DND-41 (cell line): ENCODE measurements at regions not wholly inside any gene's neighbourhood (a gene's known extent, or its start where the extent isn't known, plus 50 kb on each side); places are given as distances from the start of the nearest gene placed in this dataset.

ENCODE experiments used
- ATAC-seq: fragments of 200-7000 bp; cut with Tn5 transposase; 3 replicates; pipeline ENCODE4 v1.9.1; 2021; ENCODE audit warnings: low read depth; ENCODE audit not compliant: insufficient read depth
- DNase-seq: peaks from one replicate; pipeline ENCODE4 v3.0.0-alpha.2; 2020
- H2AFZ ChIP-seq: 2 replicates; pipeline ENCODE4 v1.6.0; 2012; ENCODE audit warnings: low read depth, low read length
- H3K27ac ChIP-seq: 2 replicates; pipeline ENCODE4 v1.5.1; 2012; ENCODE audit warnings: low read length, inconsistent platforms
- H3K27me3 ChIP-seq: fragments of 200-600 bp; sonication (generic); 2 replicates; pipeline ENCODE4 v1.6.0; 2012; ENCODE audit warnings: low read length, mild to moderate bottlenecking, inconsistent platforms; ENCODE audit not compliant: insufficient read depth, poor library complexity
- H3K36me3 ChIP-seq: 2 replicates; pipeline ENCODE4 v1.5.1; 2012; ENCODE audit warnings: low read length, inconsistent platforms; ENCODE audit not compliant: insufficient read depth
- H3K4me1 ChIP-seq: 2 replicates; pipeline ENCODE4 v1.5.1; 2012; ENCODE audit warnings: mild to moderate bottlenecking, low read length; ENCODE audit not compliant: insufficient read depth
- H3K4me2 ChIP-seq: 2 replicates; pipeline ENCODE4 v1.6.0; 2012; ENCODE audit warnings: mild to moderate bottlenecking, moderate library complexity, low read length, inconsistent platforms; ENCODE audit not compliant: insufficient read depth
- H3K4me3 ChIP-seq, 2 experiments: fragments of 200-600 bp in 1 of 2; shearing (Covaris generic) in 1 of 2; 2 replicates each; pipeline ENCODE4 v1.5.1; 2012 to 2016; ENCODE audit warnings: inconsistent platforms in 2 of 2, low read length in 2 of 2, mild to moderate bottlenecking in 2 of 2, low read depth in 1 of 2, moderate library complexity in 1 of 2
- H3K79me2 ChIP-seq: 2 replicates; pipeline ENCODE4 v1.6.0; 2012; ENCODE audit warnings: low read length, inconsistent platforms; ENCODE audit not compliant: insufficient read depth
- H3K9ac ChIP-seq: 2 replicates; pipeline ENCODE4 v1.6.0; 2012; ENCODE audit warnings: low read depth, mild to moderate bottlenecking, inconsistent platforms, low read length, moderate library complexity
- H3K9me3 ChIP-seq: 2 replicates; pipeline ENCODE4 v1.5.1; 2012; ENCODE audit warnings: low read length, moderate library complexity, mild to moderate bottlenecking, inconsistent platforms; ENCODE audit not compliant: insufficient read depth, severe bottlenecking
- H4K20me1 ChIP-seq: 2 replicates; pipeline ENCODE4 v1.6.0; 2012; ENCODE audit warnings: low read length; ENCODE audit not compliant: insufficient read depth
- EZH2 ChIP-seq: IDR thresholded peaks from 3 replicates; pipeline ENCODE4 v1.6.1; 2012; ENCODE audit warnings: borderline replicate concordance, low read depth, mild to moderate bottlenecking, moderate library complexity, low read length, inconsistent platforms; ENCODE audit not compliant: severe bottlenecking
- TF ChIP-seq, protein P1 (sequence below): IDR thresholded peaks from 2 replicates; pipeline ENCODE4 v1.5.1; 2012; ENCODE audit warnings: borderline replicate concordance, low read length, moderate library complexity, mild to moderate bottlenecking; ENCODE audit not compliant: poor library complexity, severe bottlenecking; ENCODE audit errors: extremely low read depth

DNA sequence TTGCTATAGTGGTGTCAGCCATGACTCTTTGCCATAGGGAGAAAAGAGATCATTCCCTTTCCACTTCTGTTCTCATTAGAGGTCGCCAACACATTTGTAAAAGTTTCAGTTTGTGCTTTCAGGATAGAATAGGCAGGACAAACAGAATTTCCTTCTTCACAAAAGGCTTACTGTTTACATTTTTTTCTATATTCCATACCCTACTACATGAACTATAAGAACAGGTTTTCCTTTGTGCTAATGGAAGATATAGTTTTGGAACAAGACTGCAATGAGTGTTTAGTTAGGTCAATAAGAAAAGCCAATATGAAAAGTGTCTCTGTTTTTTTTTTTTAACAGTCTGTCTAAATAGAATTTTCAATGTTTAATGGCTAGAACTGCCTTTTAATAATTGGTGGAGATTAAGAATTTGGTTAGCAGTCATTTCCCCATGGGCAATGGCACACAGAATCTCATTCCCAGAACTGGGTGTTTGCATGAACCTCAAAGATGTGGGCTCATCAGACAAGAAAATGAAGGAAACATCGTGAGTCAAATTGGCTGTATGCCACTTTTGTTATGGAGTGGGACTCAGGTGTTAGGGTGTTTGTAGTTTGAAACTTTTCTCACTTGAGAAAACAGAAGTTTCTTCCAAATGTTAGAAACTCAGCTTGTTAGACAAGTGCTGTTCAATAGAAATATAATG lies 75.2 kb upstream of the PRLR start:
- H3K79me2 ChIP-seq = no peaks in the 10 kb centered on the region
- TF ChIP-seq, protein P1, sequence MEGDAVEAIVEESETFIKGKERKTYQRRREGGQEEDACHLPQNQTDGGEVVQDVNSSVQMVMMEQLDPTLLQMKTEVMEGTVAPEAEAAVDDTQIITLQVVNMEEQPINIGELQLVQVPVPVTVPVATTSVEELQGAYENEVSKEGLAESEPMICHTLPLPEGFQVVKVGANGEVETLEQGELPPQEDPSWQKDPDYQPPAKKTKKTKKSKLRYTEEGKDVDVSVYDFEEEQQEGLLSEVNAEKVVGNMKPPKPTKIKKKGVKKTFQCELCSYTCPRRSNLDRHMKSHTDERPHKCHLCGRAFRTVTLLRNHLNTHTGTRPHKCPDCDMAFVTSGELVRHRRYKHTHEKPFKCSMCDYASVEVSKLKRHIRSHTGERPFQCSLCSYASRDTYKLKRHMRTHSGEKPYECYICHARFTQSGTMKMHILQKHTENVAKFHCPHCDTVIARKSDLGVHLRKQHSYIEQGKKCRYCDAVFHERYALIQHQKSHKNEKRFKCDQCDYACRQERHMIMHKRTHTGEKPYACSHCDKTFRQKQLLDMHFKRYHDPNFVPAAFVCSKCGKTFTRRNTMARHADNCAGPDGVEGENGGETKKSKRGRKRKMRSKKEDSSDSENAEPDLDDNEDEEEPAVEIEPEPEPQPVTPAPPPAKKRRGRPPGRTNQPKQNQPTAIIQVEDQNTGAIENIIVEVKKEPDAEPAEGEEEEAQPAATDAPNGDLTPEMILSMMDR = no peak
- TF ChIP-seq EZH2 = no peak

DNA sequence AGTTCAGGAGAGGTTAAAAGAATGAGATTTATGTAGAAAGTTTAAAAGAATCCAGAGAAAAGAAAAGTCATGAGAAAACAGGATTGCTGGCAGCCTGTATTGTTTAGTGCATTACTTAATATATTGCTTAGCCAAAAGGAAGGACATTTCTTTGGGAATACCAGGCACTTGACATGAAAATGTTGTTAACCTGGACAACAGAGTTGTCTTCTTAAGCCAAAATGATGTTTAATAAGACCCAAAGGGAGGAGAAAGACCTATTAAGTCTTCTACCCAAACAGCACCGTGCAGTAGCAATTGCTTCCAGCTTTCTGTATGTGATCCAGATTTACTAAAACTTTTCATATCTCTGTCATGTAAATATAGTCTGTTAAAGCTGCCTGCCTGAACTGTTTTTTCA lies 74.0 kb upstream of the PRLR start:
- ATAC-seq (no peak), DNase-seq (no peak)
- H3K36me3 ChIP-seq = no peaks in the 10 kb centered on the region
- no peaks in the 10 kb centered on the region for H4K20me1 ChIP-seq
- H3K9ac ChIP-seq = no peak overlapping the region
- no peaks in the 10 kb centered on the region for H3K79me2 ChIP-seq
- no peak overlapping the region for H3K27ac ChIP-seq
- no peak overlapping the region for H3K4me3 ChIP-seq
- no peaks in the 10 kb centered on the region for H3K4me1 ChIP-seq
- TF ChIP-seq, protein P1 = no peak
- no peak for TF ChIP-seq EZH2
- H3K4me2 ChIP-seq = no peak overlapping the region
- no peak overlapping the region for H2AFZ ChIP-seq
- H3K27me3 ChIP-seq = no peaks in the 10 kb centered on the region
- no peaks in the 10 kb centered on the region for H3K9me3 ChIP-seq

More for the DNA sequence above, 75.2 kb upstream of the PRLR start:
- no peaks in the 10 kb centered on the region for H3K36me3 ChIP-seq
- no peaks in the 10 kb centered on the region for H4K20me1 ChIP-seq
- no peaks in the 10 kb centered on the region for H3K4me1 ChIP-seq
- H3K9ac ChIP-seq = no peak overlapping the region
- ATAC-seq (no peak), DNase-seq (no peak)
- H3K27me3 ChIP-seq = no peaks in the 10 kb centered on the region
- H2AFZ ChIP-seq = no peak overlapping the region
- no peak overlapping the region for H3K27ac ChIP-seq
- H3K4me3 ChIP-seq = no peak overlapping the region
- H3K9me3 ChIP-seq = no peaks in the 10 kb centered on the region
- H3K4me2 ChIP-seq = no peak overlapping the region

DNA sequence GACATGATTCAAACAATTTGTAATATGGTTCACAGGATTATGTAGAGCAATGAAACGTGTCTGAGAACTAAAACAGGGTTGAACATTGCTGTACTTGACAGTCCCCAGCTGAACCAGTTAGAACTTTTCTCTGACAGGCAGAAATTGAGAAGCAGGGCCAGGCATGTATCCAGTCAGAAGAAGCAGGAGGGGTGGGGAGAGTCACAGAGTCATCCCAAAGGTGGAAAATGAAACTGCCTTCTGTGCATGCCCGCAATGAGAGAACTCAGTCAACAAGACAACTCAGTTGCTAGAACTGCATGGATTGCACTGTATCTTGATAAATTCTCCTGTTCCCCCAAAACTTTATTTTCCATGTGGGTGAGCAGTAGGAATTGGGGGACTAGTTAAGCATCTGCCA lies 72.9 kb upstream of the PRLR start:
- H3K9ac ChIP-seq = no peak overlapping the region
- no peaks in the 10 kb centered on the region for H3K79me2 ChIP-seq
- DNase-seq (no peak), ATAC-seq (no peak)
- no peaks in the 10 kb centered on the region for H3K27me3 ChIP-seq
- no peaks in the 10 kb centered on the region for H3K4me1 ChIP-seq
- no peaks in the 10 kb centered on the region for H4K20me1 ChIP-seq
- H3K4me3 ChIP-seq = no peak overlapping the region
- H3K27ac ChIP-seq = no peak overlapping the region
- H2AFZ ChIP-seq = no peak overlapping the region
- TF ChIP-seq, protein P1 = no peak
- no peak for TF ChIP-seq EZH2
- no peaks in the 10 kb centered on the region for H3K36me3 ChIP-seq
- no peaks in the 10 kb centered on the region for H3K9me3 ChIP-seq
- H3K4me2 ChIP-seq = no peak overlapping the region
